ENCODE measurements at regions not wholly inside any gene's neighbourhood (a gene's known extent, or its start where the extent isn't known, plus 50 kb on each side); places are given as distances from the start of the nearest gene placed in this dataset.

GRCh38 chr5:97658116-97658900 is 475.3 kb upstream of the RIOK2 start:
- TF ChIP-seq CTCF (IDR thresholded peaks at IDR 0.05; ENCODE audit: low read length, missing control alignments) = no peak
- H3K4me3 ChIP-seq (replicated peaks; ENCODE audit: low read depth, low read length) = no peak overlapping the region
- no peak for DNase-seq (ENCODE audit: low read depth)

GRCh38 chr5:97666783-97667182 is 483.7 kb upstream of the RIOK2 start:
- no peak for DNase-seq (ENCODE audit: low read depth)
- H3K4me3 ChIP-seq (replicated peaks; ENCODE audit: low read depth, low read length) = no peak overlapping the region
- TF ChIP-seq CTCF (IDR thresholded peaks at IDR 0.05; ENCODE audit: low read length, missing control alignments) = no peak

GRCh38 chr5:97670447-97670846 is 487.4 kb upstream of the RIOK2 start:
- H3K4me3 ChIP-seq (replicated peaks; ENCODE audit: low read depth, low read length) = no peak overlapping the region
- peak; percentile 8 for DNase-seq (ENCODE audit: low read depth)
- TF ChIP-seq CTCF (IDR thresholded peaks at IDR 0.05; ENCODE audit: low read length, missing control alignments) = no peak

GRCh38 chr5:97676608-97677007 is 493.6 kb upstream of the RIOK2 start:
- no peak overlapping the region for H3K4me3 ChIP-seq (replicated peaks; ENCODE audit: low read depth, low read length)
- TF ChIP-seq CTCF (IDR thresholded peaks at IDR 0.05; ENCODE audit: low read length, missing control alignments) = no peak
- DNase-seq (ENCODE audit: low read depth) = no peak

- TF ChIP-seq CTCF (IDR thresholded peaks at IDR 0.05; ENCODE audit: low read length, missing control alignments) = no peak
- no peak overlapping the region for H3K4me3 ChIP-seq (replicated peaks; ENCODE audit: low read depth, low read length)
- DNase-seq (ENCODE audit: low read depth) = no peak
Observed at GRCh38 chr5:97694091-97694490, 511.0 kb upstream of the RIOK2 start.

GRCh38 chr5:97714424-97714823 is 531.4 kb upstream of the RIOK2 start:
- no peak for TF ChIP-seq CTCF (IDR thresholded peaks at IDR 0.05; ENCODE audit: low read length, missing control alignments)
- H3K4me3 ChIP-seq (replicated peaks; ENCODE audit: low read depth, low read length) = no peak overlapping the region

GRCh38 chr5:97726106-97726505 is 543.1 kb upstream of the RIOK2 start:
- no peak overlapping the region for H3K4me3 ChIP-seq (replicated peaks; ENCODE audit: low read depth, low read length)
- DNase-seq (ENCODE audit: low read depth) = no peak
- TF ChIP-seq CTCF (IDR thresholded peaks at IDR 0.05; ENCODE audit: low read length, missing control alignments) = peak; percentile 17

More at GRCh38 chr5:97714424-97714823, 531.4 kb upstream of the RIOK2 start:
- no peak for DNase-seq (ENCODE audit: low read depth)

Measured in fibroblast of pulmonary artery (primary cell).